ENCODE measurements at regions not wholly inside any gene's neighbourhood (a gene's known extent, or its start where the extent isn't known, plus 50 kb on each side); places are given as distances from the start of the nearest gene placed in this dataset.

GRCh38 chr1:189619682-189620332 is 857.9 kb downstream of the BRINP3 start:
- TF ChIP-seq CTCF (conservative IDR thresholded peaks at IDR 0.05) (no peak), EZH2 (IDR thresholded peaks at IDR 0.05; ENCODE audit: low read depth) (no peak)

All from PC-9 (cell line).